ELF-1 (cell line): ENCODE measurements at regions not wholly inside any gene's neighbourhood (a gene's known extent, or its start where the extent isn't known, plus 50 kb on each side); places are given as distances from the start of the nearest gene placed in this dataset.
"Not testable (repeated sequence)": the region's sequence is repeated elsewhere in the genome, so short reads cannot be mapped to it uniquely, and the experiment has no call there.

Experiments used
- DNase-seq: peaks from one replicate; pipeline ENCODE4 v3.0.0-alpha.2; 2016; ENCODE audit warnings: low read depth, low spot score

DNA sequence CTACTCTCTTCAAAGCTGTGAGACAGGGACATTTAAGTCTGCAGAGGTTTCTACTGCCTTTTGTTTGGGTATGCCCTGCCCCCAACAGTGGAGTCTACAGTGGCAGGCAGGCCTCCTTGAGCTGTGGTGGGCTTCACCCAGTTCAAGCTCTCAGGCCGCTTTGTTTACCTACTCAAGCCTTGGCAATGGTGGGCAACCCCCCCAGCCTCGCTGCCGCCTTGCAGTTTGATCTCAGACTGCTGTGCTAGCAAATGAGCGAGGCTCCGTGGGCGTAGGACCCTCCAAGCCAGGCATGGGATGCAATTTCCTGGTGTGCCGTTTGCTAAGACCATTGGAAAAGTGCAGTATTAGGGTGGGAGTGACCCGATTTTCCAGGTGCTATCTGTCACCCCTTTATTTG lies 310.5 kb upstream of the CFAP20DC start:
- DNase-seq, result not testable (repeated sequence)

DNA sequence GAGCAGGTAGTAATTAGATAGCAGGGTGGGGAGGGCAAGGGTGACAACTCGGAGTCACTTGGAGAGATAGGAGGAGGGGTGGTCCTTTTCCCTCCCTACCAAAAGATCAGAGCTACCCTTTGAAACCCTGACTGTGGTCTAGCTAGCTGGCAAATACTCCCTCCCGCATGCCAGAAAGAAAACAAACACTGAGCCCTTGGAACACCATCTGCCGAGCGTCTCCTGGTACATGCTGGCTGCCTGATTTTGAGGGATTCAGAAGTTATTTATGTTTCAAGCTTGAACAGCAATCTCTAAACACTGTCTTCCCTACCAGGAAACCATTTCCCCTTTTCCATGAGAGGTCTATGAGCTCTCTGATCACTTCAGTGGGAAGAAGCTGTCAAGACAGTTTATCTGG lies 291.6 kb upstream of the CFAP20DC start:
- no peak for DNase-seq

DNA sequence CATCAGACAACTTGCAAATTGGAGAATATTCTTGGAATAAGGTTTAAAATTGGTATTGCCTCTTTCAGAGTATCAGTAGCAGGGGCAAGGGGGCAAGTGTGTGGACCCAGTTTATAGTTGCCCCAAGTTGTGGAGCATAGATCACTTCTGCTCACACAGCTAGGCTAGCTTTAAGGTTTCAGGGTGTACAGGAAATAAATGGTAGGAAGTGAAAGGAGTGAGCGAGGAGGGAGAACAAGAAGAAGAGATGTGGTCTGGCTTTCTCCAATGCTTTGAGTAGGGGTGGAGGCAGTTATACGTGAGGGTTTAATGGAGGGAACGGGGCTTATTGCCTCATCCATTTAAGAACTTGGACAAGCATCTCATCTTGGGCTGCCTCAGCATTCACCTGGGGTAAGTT lies 290.0 kb upstream of the CFAP20DC start:
- no peak for DNase-seq

DNA sequence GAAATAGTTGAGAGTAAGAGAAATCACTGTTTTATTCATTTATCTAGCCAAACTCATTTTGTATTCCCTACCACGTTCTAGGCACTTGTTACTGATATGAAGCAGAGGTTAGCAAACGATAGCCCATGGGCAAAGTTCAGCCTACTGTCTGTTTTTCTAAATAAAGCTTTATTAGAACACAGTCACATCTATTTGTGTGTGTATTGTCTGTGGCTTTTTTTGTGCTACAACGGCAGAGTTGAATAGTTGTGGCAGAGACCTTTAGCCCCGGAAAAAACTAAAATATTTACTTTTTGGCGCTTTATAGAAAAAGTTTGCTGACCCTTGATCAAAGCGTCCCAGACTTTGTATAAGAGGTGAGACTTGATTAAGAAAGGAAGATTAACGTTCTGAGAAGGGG lies 289.1 kb upstream of the CFAP20DC start:
- DNase-seq, result no peak

DNA sequence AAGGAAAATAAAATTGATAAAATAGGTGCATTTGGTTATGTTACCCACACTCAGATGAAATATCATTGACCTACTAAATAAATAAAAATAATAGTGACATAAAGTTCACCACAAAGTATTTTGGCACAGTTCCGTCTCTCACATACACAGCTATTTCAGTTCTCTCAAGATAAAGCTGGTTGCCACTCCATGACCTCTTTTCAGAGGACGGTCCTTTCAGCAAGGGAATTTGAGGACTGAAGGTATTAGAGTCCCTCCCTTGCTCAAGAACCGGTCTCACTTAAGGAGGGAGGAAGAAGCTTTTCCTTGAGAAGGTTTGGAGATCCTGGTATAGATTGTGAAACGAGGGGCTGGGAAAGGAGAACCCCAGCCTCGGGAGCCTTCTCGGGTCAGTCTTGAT lies 285.5 kb upstream of the CFAP20DC start:
- no peak for DNase-seq

DNA sequence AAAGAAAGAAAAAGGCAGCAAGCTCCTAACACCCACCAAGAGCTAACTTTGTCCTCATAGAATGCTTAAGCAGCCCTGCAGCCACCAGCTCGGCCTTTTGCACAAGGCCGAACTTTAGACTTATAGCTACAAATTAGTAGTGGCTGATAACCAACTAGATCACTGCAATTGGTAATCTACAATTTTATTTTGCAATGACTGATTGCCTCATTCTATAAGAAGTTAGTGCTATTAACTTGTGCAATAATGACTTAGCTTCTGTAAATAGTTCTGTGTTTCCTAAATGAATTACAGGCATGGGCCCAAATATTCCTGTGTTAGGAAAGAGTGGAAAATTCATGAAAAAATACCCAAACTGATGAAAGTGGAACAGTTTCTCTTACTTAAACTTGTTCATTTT lies 284.8 kb upstream of the CFAP20DC start:
- DNase-seq, result no peak

DNA sequence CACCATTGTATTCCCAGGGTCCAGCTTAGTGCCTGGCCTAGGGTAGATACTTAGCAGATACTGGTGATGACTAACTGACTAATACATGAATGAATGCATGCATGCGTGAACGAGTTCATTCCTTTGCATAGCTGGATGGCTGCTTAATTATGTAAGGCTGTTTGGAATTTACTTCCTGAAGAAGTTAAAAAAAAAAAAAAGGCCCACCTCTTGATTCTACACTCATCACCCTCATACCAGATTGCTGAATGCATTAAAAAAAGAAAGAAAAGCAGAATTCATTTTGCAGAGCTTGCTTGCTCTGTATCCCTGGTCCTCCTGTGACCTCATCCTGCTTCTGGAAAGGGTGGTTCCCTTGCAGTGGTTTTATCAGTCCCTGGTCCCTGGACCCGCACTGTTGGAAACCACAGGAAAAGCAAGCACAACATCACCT lies 277.6 kb upstream of the CFAP20DC start:
- no peak for DNase-seq

DNA sequence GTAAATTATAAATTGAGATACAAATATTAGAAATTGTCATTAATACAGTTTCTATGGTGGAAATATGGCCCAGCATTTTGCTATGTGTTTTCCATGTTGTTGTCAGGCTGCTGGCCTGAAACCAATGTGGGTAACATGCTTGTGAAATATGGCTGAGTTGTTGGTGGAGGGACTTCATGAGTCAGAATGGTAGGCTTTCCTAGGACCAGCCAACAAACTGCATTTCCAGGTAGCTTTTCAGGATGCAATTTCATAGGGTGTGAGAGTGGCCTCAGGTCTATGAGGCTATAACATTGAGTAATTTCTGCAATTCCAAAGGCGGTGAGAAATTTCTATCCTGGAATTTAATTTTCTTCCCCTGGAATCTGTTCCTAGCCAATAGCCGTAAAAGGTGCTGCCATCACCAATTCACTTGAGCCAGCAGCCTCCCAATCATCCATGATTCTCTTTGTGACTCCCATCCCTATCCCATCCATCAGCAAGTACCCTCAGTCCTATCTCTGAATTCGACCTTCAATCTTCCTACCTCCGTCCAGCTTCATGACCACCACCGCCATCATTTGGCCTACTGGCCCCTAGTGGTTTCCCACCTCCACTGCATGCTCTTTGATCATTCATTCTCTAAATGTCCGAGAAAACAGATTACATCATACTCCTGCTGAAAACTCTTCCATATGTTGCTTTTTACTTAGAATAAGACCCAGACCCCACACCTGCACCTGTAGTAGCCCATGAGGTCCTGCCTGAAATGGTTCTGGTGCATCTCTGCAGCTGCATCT lies 276.6 kb upstream of the CFAP20DC start:
- peak; percentile 36 for DNase-seq

DNA sequence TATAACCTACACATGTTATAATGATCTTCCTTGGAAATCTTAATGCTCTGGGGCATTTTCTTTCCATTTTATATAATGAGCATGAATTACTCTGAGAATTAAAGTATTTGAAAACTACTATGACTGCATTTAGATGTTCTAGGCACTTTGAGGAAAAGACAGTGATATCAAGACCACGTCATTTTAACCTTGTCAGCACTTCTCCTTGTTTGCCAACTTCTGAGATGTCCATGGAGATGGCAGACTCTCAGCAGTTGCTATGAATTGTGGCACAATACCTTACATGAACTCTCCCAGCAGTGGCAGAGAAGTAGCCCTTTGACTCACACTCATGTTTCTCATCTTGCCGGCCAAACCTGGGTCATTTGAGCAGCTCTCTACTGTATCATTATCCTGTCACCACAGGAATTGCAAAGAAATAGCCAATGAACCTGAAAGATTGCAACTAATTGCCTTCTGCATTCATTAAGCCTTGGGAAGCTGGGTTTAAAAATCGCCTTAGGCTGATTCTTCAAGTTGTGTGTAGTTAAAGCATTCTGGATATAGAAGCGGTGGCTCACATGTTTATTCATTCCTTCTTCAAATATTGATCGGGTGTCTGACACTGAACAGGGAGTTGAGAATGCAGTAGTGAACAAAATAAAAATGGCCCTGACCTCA lies 272.2 kb upstream of the CFAP20DC start:
- DNase-seq, result peak; percentile 20

DNA sequence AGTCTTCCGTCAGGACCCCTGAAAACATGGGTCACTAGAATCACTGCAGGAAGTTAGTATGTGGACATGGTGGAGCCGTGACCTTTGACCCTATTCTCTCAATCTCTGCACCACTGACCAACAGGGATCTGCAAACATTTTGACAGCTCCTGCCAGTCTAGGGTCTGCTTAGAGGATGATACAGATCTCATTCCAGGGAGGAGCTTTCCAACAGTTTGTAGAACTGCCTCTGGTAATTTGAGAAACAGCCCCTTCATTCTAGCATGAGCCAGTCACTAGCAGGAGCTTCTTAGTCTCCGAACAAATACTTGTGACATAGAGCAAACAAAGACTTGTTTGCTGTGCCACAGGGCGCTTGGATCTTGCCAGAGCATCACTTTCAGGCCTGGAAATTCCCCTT lies 270.3 kb upstream of the CFAP20DC start:
- peak; percentile 80 for DNase-seq

DNA sequence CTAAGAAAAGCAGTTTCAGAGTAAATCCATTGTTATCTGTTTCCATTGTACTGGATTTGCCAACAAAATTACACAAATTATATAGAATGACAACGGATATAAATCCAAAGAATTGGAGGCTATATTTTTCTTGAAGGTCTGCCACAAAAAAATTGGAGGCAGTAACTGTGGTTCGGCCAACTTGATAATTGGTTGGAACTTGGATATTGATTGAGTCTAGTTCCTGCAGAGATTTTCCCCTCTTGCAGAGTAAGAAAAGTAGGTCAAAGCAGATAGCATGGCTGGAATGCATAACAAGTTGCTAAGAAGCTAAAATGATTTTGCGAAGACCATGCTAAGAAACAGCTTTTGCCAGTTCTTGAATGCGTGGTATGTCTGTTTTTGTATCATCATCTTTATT lies 269.6 kb upstream of the CFAP20DC start:
- no peak for DNase-seq

DNA sequence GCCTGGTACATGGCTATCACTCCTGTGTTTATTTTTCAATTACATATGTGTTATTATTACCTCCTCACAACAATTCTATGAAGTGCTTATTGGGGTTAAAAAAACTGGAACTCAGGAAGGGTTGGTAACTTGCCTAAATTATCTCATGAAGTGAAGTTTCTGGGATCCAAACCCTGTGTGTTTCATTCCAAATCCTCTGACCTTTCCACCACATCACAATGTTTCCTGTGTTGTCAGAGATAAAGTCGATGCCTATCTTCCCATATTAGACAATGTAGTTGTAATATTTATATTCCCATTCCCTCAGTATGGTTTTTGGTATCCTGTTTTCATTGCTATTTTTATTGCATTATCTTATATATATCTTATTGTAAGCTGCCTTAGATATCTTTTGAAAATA lies 269.1 kb upstream of the CFAP20DC start:
- DNase-seq, result no peak

DNA sequence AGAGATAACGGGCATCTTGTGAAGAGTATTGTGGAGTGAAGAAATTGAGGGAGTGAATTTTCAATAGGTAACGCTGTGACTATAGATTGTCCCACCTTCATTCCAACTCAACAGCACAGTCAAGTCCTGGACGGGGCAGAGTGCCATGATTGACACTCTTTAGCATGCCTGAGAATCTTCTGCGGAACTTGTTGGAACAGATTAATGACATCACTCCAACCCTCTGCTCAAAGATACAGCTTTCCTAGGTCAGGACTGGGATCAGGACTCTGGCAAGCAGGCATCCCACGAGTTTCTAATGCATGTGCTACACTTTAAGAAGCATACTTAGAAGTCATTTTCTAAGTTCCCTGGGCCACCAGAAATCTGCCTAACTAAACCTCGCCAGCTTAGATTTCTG lies 267.6 kb upstream of the CFAP20DC start:
- DNase-seq, result no peak

DNA sequence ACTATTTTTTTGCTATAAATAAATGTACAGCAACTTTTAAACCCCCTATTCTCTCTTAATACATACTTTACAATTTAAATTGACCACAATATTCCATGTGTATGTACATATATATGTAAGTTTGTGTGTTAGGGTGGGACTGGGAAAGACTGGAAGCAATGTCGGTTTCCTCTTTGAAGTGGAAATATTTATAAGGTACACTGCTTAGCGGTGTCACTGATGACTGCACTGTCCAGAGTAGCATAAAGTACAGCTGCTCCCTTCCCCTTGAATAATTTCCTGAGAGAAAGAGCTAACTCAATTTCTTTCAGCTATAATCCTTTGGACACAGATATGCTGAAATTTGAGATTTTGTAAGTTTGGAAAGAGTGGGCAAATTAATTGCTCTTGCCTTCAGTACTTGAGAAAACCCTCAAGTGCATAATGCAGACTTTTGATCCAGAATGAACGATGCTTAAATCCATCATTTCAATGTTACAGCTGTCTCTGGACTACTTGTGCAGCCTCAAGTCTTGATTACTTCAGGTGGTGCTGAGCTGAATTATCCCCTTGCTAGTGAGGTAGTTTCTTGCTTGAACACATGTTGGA lies 267.0 kb upstream of the CFAP20DC start:
- DNase-seq, result no peak

DNA sequence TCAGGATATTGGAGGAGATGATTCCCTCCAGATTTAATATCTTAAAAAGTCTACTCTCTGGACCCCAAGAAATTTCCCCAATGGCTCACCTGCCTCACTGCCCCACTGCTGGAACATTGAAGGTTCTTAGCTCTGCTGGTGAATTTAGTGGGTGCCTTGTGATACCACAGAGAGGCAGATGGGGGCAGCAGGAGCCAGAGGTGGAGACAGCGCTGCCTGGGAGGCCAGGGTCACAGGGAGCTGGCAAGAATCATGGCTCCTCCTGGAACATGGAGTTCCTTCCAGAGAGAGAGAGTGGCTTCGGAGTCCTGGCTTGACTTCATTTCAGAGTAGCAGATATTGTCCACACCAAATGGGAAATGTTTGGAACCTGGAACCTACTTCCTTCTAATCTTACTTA lies 263.5 kb upstream of the CFAP20DC start:
- peak; percentile 58 for DNase-seq

DNA sequence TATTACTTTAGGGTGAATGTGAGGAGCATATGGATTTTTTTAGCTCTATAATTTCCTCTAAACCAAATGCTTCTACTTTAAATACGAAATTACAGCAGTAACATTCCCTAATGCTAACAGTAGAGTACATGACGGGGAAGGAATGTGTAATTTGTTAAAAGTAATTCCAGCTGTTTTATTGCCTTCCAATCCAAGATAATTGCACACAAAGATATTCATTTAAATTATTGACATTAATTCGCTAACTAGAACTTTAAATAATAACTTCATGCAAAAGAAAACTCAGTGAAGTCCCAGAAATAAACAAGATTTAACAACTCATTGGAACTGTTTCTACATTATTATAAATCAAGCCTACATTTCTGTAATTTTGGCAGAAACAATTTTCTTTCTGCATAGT lies 261.4 kb upstream of the CFAP20DC start:
- DNase-seq, result no peak

DNA sequence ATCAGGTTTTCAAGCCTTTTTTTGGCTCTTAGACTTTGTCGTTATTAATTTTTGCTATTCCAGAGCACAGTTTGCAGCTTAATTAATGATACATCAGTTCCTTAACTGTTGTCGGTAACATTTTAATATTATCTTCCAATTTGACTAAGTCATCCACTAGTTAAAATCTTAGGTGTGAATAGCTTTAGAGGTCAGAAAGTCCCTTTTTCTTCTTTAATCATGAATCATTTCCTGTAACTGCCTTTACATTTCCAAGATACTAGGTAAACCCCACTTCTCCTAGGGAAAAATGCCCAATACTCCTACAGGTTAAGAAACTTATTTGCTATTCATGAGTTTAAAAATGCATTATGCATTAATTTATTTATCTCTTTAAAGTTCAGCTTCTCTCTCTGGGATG lies 260.9 kb upstream of the CFAP20DC start:
- DNase-seq, result no peak

DNA sequence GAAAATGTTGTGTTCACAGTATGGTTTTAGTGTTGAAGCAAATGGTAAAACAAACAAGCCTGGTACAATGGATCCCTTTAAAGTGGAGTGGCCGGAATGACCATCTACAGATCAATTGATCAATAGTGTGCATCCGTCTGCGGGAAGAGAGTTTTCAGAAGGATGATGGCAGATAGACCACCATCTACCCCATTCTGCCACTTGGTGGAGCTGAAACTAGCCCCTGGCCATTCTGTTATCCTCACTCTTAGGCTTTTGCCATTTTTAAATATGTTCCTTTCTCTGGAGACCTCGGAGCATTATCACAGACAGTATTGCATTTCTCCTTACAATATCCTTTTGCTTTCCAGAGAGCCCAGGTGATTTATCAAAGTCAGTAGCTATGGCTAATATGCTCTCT lies 258.9 kb upstream of the CFAP20DC start:
- DNase-seq, result no peak

DNA sequence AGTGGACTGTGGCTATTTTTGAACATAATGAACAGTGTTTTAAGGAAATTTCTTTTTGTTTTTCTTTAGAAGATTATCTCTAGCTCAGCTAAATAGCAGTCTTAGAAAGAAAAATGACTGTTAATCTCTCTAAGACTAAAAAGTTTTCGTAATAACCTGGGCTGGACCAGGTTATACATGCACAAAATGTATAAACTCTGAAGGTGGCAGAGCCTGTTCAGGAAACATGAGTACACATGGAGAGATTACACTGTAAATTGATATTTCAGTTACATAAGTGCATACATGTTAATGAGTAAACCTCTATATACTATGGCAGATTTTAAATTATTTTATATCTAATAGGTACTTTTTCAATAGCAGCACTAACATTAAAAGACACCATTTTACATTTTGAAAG lies 258.2 kb upstream of the CFAP20DC start:
- no peak for DNase-seq

DNA sequence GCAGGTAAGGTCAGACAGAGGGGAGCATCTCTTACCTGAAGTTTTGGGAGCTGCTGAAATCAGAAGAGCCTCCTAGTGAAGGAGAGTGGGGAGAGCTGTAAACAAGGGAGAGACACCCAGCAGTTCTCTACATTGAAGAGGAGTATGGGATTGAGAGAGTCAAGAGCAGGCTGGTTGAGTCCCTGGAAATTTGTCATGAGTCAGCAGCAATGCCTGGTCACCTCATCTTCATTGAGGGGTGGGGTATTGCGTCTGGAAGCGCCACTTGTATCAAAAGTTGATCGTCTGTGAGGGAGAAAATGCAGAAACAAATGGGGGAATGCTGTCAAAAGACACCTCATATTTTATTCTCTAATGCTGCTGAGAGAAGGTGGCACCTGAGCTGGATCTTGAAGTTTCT lies 256.6 kb upstream of the CFAP20DC start:
- no peak for DNase-seq

DNA sequence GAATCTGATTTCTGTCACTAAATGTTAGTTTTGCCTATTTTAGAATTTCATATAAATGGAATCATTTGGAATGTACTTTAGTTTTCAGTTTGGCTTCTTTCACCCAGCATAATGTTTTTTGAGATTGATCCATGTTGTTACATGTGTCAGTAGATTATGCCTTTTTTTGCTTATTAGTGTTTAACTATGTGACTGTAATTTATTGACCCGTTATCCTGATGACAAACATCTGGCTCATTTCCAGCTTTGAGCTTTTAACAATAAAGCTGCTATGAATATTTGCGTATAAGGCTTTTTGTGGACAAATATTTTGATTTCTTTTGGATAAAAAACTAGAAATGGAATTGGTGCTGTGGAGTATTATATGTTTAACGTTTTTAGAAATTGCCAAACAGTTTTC lies 254.5 kb upstream of the CFAP20DC start:
- no peak for DNase-seq

DNA sequence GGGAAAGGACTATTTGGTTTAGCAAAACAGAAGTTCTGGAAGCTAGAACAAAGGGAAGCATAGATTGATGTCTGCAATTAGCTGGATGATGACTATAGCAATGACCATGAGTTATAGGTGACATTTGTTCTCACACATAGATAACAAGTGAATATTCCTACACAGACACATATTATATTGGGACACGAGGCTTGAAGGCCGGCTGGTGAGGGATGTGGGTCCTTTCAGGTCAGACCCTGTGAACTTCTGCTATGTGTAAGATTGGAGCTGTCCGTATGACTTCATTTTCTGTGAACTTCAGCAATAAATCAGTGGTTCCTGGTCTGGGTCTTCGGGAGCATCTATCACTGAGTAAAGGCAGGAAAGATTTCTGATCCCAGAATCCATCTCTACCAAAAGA lies 253.6 kb upstream of the CFAP20DC start:
- DNase-seq, result no peak

DNA sequence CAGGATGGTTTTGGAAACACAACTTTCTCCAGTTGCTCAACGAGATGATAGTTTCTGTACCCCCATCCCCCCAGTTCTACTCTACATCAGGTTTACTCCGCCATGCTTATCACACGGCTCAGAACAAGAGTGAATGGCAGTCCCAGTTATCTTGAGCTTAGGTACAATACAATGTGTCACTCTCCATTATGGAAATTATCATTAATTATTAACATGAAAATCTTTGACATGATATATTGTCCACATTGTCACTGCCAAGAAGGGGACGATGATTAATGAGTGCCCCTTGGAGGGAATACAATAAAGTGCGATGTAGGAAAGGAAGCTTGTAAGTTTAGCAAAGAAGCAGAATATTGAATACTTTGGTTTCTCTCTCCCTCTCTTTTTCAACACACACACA lies 252.6 kb upstream of the CFAP20DC start:
- no peak for DNase-seq
